SK-N-SH treated with all-trans-retinoic acid at 6 μM for 48 hours (cell line): ENCODE measurements at regions not wholly inside any gene's neighbourhood (a gene's known extent, or its start where the extent isn't known, plus 50 kb on each side); places are given as distances from the start of the nearest gene placed in this dataset.

Source experiments
- ATAC-seq: fragments of 200-7000 bp; cut with Tn5 transposase; 3 replicates; pipeline ENCODE4 v1.9.1; 2020; ENCODE audit warnings: mild to moderate bottlenecking, moderate library complexity
- ARNTL ChIP-seq: fragments of 450-650 bp; formaldehyde crosslinking; IDR thresholded peaks from 2 replicates; pipeline ENCODE4 v1.5.0; 2020; ENCODE audit warnings: low read depth, mild to moderate bottlenecking, moderate library complexity, borderline replicate concordance
- BACH2 ChIP-seq: fragments of 250-450 bp; sonication (Bioruptor Pico); IDR thresholded peaks from 2 replicates; pipeline ENCODE4 v1.9.0; 2021; ENCODE audit warnings: mild to moderate bottlenecking, borderline replicate concordance
- CSDC2 ChIP-seq: fragments of 250-450 bp; sonication (Bioruptor Pico); IDR thresholded peaks from 2 replicates; pipeline ENCODE4 v1.5.0; 2020; ENCODE audit warnings: mild to moderate bottlenecking, moderate library complexity
- ESRRG ChIP-seq: fragments of 250-450 bp; sonication (Bioruptor Pico); IDR thresholded peaks from 2 replicates; pipeline ENCODE4 v1.6.1; 2021; ENCODE audit warnings: mild to moderate bottlenecking
- GLIS3 ChIP-seq: fragments of 250-450 bp; sonication (Bioruptor Pico); IDR thresholded peaks from 2 replicates; pipeline ENCODE4 v1.5.0; 2020; ENCODE audit warnings: mild to moderate bottlenecking, moderate library complexity
- ISL1 ChIP-seq: fragments of 250-450 bp; sonication (Bioruptor Pico); IDR thresholded peaks from 2 replicates; pipeline ENCODE4 v2.1.2; 2022; ENCODE audit warnings: mild to moderate bottlenecking, moderate library complexity
- PATZ1 ChIP-seq: fragments of 250-450 bp; sonication (Bioruptor Pico); IDR thresholded peaks from 2 replicates; pipeline ENCODE4 v1.8.0; 2020; ENCODE audit warnings: mild to moderate bottlenecking, moderate library complexity, borderline replicate concordance
- PPARA ChIP-seq: fragments of 250-450 bp; sonication (Bioruptor Pico); IDR thresholded peaks from 2 replicates; pipeline ENCODE4 v1.5.0; 2020; ENCODE audit warnings: mild to moderate bottlenecking, borderline replicate concordance
- RARB ChIP-seq: fragments of 250-450 bp; sonication (Bioruptor Pico); IDR thresholded peaks from 2 replicates; pipeline ENCODE4 v1.8.0; 2021; ENCODE audit warnings: mild to moderate bottlenecking, moderate library complexity
- TCF4 ChIP-seq: fragments of 250-450 bp; sonication (Bioruptor Pico); IDR thresholded peaks from 2 replicates; pipeline ENCODE4 v1.8.0; 2021; ENCODE audit warnings: mild to moderate bottlenecking, moderate library complexity, borderline replicate concordance
- TOX ChIP-seq: fragments of 250-450 bp; sonication (Bioruptor Pico); IDR thresholded peaks from 2 replicates; pipeline ENCODE4 v1.8.0; 2021; ENCODE audit warnings: mild to moderate bottlenecking, moderate library complexity, borderline replicate concordance
- TSHZ2 ChIP-seq: fragments of 250-450 bp; sonication (Bioruptor Pico); IDR thresholded peaks from 2 replicates; pipeline ENCODE4 v1.5.0; 2020; ENCODE audit warnings: mild to moderate bottlenecking, moderate library complexity
- ZFP3 ChIP-seq: fragments of 250-450 bp; sonication (Bioruptor Pico); IDR thresholded peaks from 2 replicates; pipeline ENCODE4 v1.5.0; 2020; ENCODE audit warnings: mild to moderate bottlenecking, moderate library complexity
- ZFP30 ChIP-seq: fragments of 450-650 bp; formaldehyde crosslinking; IDR thresholded peaks from 2 replicates; pipeline ENCODE4 v1.5.0; 2022; ENCODE audit warnings: mild to moderate bottlenecking, moderate library complexity
- ZNF565 ChIP-seq: fragments of 450-650 bp; formaldehyde crosslinking; conservative IDR thresholded peaks from 2 replicates; pipeline ENCODE4 v1.5.0; 2020; ENCODE audit warnings: low read depth, mild to moderate bottlenecking, moderate library complexity
- ZNF70 ChIP-seq: fragments of 450-650 bp; formaldehyde crosslinking; IDR thresholded peaks from 2 replicates; pipeline ENCODE4 v1.5.0; 2020; ENCODE audit warnings: mild to moderate bottlenecking, moderate library complexity
- ZNF8 ChIP-seq: fragments of 450-650 bp; formaldehyde crosslinking; IDR thresholded peaks from 2 replicates; pipeline ENCODE4 v1.5.0; 2020; ENCODE audit warnings: mild to moderate bottlenecking, moderate library complexity
- TF ChIP-seq, protein P1 (sequence below): fragments of 250-450 bp; sonication (Bioruptor Pico); IDR thresholded peaks from 2 replicates; pipeline ENCODE4 v1.5.1; 2020; ENCODE audit warnings: low read depth, mild to moderate bottlenecking, moderate library complexity
- TF ChIP-seq, protein P2 (sequence below): fragments of 250-450 bp; sonication (Bioruptor Pico); IDR thresholded peaks from 2 replicates; pipeline ENCODE4 v1.8.0; 2021; ENCODE audit warnings: low read depth, mild to moderate bottlenecking, moderate library complexity, borderline replicate concordance

DNA sequence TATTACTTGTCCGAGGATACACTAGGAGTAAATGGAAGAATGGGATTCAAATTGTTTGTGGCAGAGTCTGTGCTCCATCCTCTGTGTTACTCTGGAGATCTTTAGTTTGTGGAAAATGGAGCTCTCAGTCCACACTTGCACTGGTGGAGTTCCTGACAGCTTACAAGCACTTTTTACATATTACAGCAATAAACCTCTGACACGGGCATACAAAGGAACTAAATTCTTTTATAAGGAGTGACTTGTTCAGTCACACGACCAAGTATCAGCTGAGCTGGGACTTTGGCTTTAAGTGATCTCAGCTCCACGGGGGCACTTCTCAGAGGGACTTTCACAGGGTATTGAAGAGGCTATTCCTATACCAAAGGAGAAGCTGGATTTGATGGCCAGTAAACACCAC, 417.5 kb downstream of the LRIG3 start (continued):
- no peak for TF ChIP-seq PATZ1 (CRISPR knock-in tag)
- no peak for TF ChIP-seq ZFP3 (CRISPR knock-in tag)
- TF ChIP-seq ISL1 (CRISPR knock-in tag) = no peak

DNA sequence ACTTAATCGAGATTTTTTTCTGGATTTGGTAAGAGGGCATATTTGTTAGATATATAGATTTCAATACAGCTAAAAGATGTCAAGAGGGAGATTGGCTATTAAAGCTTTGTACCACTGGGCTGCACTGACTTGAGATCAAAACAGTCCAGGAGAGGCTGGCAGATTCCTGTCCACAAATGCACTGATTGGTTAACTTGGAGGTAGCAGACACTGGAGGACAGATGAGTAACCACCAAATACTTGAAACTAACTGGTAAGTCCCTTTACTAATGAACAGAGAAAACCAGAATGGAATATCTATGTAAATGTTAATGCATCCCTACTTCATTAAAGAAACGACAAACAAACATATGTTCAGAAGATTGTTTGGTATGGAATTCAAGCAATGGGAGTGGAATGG, 416.6 kb downstream of the LRIG3 start:
- TF ChIP-seq, protein P1, sequence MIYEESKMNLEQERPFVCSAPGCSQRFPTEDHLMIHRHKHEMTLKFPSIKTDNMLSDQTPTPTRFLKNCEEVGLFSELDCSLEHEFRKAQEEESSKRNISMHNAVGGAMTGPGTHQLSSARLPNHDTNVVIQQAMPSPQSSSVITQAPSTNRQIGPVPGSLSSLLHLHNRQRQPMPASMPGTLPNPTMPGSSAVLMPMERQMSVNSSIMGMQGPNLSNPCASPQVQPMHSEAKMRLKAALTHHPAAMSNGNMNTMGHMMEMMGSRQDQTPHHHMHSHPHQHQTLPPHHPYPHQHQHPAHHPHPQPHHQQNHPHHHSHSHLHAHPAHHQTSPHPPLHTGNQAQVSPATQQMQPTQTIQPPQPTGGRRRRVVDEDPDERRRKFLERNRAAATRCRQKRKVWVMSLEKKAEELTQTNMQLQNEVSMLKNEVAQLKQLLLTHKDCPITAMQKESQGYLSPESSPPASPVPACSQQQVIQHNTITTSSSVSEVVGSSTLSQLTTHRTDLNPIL (CRISPR knock-in tag) = no peak
- TF ChIP-seq ZNF8 (CRISPR knock-in tag) (no peak), GLIS3 (CRISPR knock-in tag) (no peak), CSDC2 (CRISPR knock-in tag) (no peak), ZFP30 (CRISPR knock-in tag) (no peak), TOX (CRISPR knock-in tag) (no peak), PATZ1 (CRISPR knock-in tag) (no peak), ZNF70 (no peak), PPARA (CRISPR knock-in tag) (no peak), RARB (no peak), ZNF565 (CRISPR knock-in tag) (no peak), ARNTL (CRISPR knock-in tag) (no peak), ISL1 (CRISPR knock-in tag) (no peak), ZFP3 (CRISPR knock-in tag) (no peak), TCF4 (CRISPR knock-in tag) (no peak), BACH2 (CRISPR knock-in tag) (no peak), ESRRG (CRISPR knock-in tag) (no peak), TSHZ2 (CRISPR knock-in tag) (no peak)
- TF ChIP-seq, all 23 proteins: peak for 0
- no peak; the same call in 2 of the 3 replicates for ATAC-seq

DNA sequence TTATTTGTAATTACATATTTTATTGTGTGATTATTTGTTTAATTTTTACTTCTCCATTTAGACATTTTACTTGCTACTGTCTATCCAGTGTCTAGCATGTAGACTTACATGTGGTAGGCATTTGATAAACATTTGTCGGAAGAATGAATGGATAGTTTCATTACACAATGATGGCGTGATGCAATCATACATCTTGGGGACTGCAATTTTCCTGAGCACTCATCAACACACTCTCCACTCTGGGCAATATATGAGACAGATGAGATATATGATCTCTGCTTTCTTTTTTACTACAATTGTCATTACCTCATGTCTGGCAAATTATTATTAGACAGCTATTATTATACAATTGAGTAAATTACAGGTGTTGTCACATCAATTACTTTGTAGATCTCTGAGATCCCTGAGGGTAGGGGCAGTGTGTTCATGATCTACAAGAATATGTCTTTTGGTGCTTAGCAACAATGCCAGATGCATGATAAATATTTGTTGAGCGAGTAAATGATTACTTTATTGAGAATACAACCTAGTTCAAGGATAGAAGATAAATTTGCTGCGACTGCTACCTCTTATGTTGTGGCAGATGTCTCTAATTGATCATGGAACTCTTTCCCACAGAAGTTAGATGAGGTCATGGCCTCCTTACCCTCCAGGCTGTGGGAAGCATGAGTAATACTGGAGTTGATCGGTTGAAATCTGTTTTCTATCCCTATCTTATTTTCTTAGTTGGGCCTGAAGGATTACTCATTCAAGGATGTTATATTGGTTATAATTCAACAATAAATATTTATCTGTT, 416.0 kb downstream of the LRIG3 start:
- ATAC-seq = peak; percentile 71
- TF ChIP-seq, protein P2, sequence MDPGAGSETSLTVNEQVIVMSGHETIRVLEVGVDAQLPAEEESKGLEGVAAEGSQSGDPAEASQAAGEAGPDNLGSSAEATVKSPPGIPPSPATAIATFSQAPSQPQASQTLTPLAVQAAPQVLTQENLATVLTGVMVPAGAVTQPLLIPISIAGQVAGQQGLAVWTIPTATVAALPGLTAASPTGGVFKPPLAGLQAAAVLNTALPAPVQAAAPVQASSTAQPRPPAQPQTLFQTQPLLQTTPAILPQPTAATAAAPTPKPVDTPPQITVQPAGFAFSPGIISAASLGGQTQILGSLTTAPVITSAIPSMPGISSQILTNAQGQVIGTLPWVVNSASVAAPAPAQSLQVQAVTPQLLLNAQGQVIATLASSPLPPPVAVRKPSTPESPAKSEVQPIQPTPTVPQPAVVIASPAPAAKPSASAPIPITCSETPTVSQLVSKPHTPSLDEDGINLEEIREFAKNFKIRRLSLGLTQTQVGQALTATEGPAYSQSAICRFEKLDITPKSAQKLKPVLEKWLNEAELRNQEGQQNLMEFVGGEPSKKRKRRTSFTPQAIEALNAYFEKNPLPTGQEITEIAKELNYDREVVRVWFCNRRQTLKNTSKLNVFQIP (CRISPR knock-in tag) = no peak
- TF ChIP-seq ISL1 (CRISPR knock-in tag) = no peak
- no peak for TF ChIP-seq PATZ1 (CRISPR knock-in tag)
- no peak for TF ChIP-seq PPARA (CRISPR knock-in tag)
- no peak for TF ChIP-seq ZFP30 (CRISPR knock-in tag)
- no peak; the same call in 1 of the 2 replicates for TF ChIP-seq RARB
